Lung (tissue), 11 donors: ENCODE measurements at regions not wholly inside any gene's neighbourhood (a gene's known extent, or its start where the extent isn't known, plus 50 kb on each side); places are given as distances from the start of the nearest gene placed in this dataset.

Source experiments
- ATAC-seq: fragments of 200-7000 bp; cut with Tn5 transposase; one replicate; pipeline ENCODE4 v1.9.1; 2020; ENCODE audit warnings: moderate number of reproducible peaks; ENCODE audit not compliant: insufficient read depth, low FRiP score
- DNase-seq, 3 donors: peaks; one replicate each; pipeline ENCODE4 v3.0.0-alpha.2; 2013 to 2017
- H3K27ac ChIP-seq, 2 donors: one replicate each; pipeline ENCODE4 v1.5.1; 2013; ENCODE audit warnings: mild to moderate bottlenecking in 2 of 2, moderate library complexity in 2 of 2, control low read depth in 1 of 2, inconsistent platforms in 1 of 2, low read depth in 1 of 2, low read length in 1 of 2
- H3K27me3 ChIP-seq, 3 donors: one replicate each; pipeline ENCODE4 v1.5.1; 2013; ENCODE audit warnings: low read length in 2 of 3; ENCODE audit not compliant: control insufficient read depth in 3 of 3, insufficient read depth in 3 of 3
- H3K36me3 ChIP-seq, 4 donors: one replicate each; pipeline ENCODE4 v1.5.1; 2013; ENCODE audit warnings: low read length in 4 of 4, mild to moderate bottlenecking in 1 of 4, moderate library complexity in 1 of 4; ENCODE audit not compliant: control insufficient read depth in 4 of 4, insufficient read depth in 4 of 4
- H3K4me1 ChIP-seq, 5 donors: one replicate each; pipeline ENCODE4 v1.5.1; 2013; ENCODE audit warnings: low read length in 5 of 5, mild to moderate bottlenecking in 2 of 5, moderate library complexity in 1 of 5; ENCODE audit not compliant: control insufficient read depth in 5 of 5, insufficient read depth in 5 of 5
- H3K4me3 ChIP-seq: one replicate; pipeline ENCODE4 v1.5.1; 2013; ENCODE audit warnings: mild to moderate bottlenecking, control low read depth, moderate library complexity
- H3K9ac ChIP-seq, 2 donors: one replicate each; pipeline ENCODE4 v1.5.1; 2013; ENCODE audit warnings: low read length in 2 of 2, control low read depth in 1 of 2; ENCODE audit not compliant: insufficient read depth in 1 of 2
- H3K9me3 ChIP-seq, 4 donors: one replicate each; pipeline ENCODE4 v1.5.1; 2013; ENCODE audit warnings: low read length in 3 of 4, mild to moderate bottlenecking in 1 of 4, moderate library complexity in 1 of 4; ENCODE audit not compliant: control insufficient read depth in 4 of 4, insufficient read depth in 3 of 4
- WGBS, 2 donors: extraction: QIAGEN DNeasy Blood & Tissue Kit; methylation state at CpG; one replicate each; pipeline ENCODE4 v1.1.7; 2013; 5-methylcytosine and 5-hydroxymethylcytosine counted together
- TF ChIP-seq, protein P1 (sequence below): IDR thresholded peaks from 2 replicates; pipeline ENCODE4 v1.5.1; 2012; ENCODE audit warnings: mild to moderate bottlenecking; ENCODE audit errors: control extremely low read depth, extremely low read depth
- donor health status: control.
- donor health status: control.
- donor health status: Bipolar disorder and iron deficiency.
- donor health status: healthy.
- donor health status: DM: yes; HTN: yes; CAD: no.

DNA sequence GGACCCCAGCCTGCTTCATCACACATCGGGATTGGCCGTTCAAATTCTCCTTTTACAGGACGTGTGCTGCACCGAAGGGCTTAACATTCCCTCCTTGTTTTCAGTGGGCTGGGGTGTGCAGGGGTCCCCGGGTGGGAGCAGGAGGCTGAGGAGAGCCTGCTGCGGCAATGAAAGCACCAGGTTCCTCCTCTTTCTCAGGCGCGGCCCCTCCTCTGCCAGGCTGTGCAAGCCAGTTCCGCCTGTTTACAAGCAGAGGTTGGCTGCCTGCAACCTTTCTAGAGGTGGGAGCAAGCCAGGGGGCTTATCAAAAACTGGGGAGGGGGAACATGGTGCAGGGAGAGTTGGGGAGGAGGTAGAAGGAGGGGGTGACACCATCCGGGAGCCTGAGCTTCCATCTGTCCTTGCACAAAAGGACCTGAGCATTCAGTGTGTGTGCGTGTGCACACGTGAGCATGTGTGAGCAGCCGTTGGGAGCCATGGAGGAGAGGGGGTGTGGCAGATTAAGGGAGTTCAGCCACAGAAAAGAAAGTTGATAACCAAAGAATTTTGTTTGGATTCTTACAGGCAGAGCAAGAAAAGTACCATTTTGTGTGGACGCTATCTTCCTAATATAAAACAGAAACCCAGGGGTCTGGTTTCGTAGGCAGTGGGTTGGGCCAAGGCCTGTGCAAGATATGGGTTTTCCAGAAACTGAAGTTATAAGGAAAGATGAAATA lies 108.8 kb upstream of the RFLNA start:
- WGBS, 2 donors = 76 to 80% methylated on average over 15 of the region's 15 CpGs
- H3K4me3 ChIP-seq = no peak overlapping the region
- ATAC-seq (no peak), DNase-seq (peak in 2 of 3 donors; percentile 31 to 44)
- no peaks in the 10 kb centered on the region for H3K9me3 ChIP-seq
- H3K36me3 ChIP-seq = no peaks in the 10 kb centered on the region
- no peak overlapping the region for H3K27ac ChIP-seq
- H3K4me1 ChIP-seq = peaks cover 0 to 21% (median 5%) of the 10 kb centered on the region in 5 donors
- H3K27me3 ChIP-seq = no peaks in the 10 kb centered on the region
- TF ChIP-seq, protein P1, sequence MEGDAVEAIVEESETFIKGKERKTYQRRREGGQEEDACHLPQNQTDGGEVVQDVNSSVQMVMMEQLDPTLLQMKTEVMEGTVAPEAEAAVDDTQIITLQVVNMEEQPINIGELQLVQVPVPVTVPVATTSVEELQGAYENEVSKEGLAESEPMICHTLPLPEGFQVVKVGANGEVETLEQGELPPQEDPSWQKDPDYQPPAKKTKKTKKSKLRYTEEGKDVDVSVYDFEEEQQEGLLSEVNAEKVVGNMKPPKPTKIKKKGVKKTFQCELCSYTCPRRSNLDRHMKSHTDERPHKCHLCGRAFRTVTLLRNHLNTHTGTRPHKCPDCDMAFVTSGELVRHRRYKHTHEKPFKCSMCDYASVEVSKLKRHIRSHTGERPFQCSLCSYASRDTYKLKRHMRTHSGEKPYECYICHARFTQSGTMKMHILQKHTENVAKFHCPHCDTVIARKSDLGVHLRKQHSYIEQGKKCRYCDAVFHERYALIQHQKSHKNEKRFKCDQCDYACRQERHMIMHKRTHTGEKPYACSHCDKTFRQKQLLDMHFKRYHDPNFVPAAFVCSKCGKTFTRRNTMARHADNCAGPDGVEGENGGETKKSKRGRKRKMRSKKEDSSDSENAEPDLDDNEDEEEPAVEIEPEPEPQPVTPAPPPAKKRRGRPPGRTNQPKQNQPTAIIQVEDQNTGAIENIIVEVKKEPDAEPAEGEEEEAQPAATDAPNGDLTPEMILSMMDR = no peak
- H3K9ac ChIP-seq = no peak overlapping the region

DNA sequence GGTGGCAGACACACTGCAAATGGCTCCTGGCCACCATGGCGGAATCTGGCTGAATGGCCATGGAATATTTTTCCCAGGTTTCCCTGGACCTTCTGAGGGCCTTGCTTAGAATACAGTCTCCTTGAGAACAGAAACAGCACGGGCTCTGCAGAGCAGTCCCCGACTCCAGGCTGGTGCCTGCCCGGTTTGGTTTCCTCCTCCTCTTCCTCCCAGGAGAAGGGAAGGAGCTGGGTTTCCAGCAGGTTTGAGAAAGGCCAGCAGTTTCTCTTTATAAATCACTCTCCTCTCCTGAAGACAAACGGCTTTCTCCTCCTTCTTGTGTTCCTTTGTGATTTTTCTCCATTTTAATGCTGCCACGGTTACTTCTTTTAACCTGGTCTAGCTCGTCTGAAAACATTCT lies 106.8 kb upstream of the RFLNA start:
- ATAC-seq (no peak), DNase-seq (no peak)
- Histone ChIP-seq H3K4me3 (no peak overlapping the region), H3K27ac (no peak overlapping the region), H3K9me3 (no peaks in the 10 kb centered on the region), H3K4me1 (peaks cover 0 to 21% (median 5%) of the 10 kb centered on the region in 5 donors), H3K36me3 (no peaks in the 10 kb centered on the region), H3K27me3 (no peaks in the 10 kb centered on the region), H3K9ac (no peak overlapping the region)
- WGBS, 2 donors = 64 to 75% methylated on average over 7 of the region's 7 CpGs
- TF ChIP-seq, protein P1 = no peak

DNA sequence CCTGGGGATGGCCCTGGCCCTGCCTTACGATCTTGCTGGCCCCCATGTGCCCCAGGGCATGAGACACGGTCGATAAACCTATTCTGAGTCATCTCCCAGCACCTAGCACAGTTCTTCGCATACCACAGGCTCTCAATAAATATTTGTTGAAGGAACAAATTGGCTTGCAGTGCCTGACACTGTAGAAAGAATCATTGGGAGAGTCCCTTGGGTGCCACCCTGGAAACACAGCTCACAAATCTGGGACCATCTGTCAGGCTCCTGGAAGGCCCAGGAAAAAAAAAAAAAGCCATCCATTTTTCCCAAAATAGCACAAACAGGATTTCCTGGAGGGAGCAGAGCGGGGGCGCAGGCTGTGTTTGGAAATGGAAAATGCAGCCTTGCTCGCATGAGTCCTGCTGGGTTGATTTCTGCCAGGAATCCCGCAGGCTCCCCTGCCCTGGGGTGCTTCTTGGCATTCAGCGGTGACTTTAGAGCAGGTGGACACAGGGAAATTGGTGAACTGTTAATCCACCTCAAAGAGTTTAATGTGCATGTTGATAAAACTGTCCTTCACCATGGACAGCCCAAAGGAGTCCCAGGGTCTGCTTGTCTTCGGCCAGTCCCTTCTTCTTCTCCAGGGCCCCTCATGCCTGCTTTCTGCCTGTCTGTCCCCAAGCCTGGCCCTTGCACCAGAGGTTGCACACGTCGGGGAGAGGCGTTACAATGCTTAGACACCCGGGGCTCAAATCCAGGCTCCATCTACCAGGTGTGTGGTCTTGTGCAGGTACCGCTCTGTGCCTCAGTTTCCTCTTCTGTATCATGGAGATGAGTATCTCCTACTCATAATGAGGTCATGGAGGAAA lies 106.1 kb upstream of the RFLNA start:
- DNase-seq (peak in 1 of 3 donors; percentile 32), ATAC-seq (peak; percentile 11)
- Histone ChIP-seq H3K4me3 (no peak overlapping the region), H3K9me3 (no peaks in the 10 kb centered on the region), H3K36me3 (no peaks in the 10 kb centered on the region), H3K4me1 (peaks cover 0 to 21% (median 5%) of the 10 kb centered on the region in 5 donors), H3K27ac (no peak overlapping the region), H3K27me3 (no peaks in the 10 kb centered on the region), H3K9ac (no peak overlapping the region)
- TF ChIP-seq, protein P1 = no peak
- 53 to 74% methylated on average over 15 of the region's 15 CpGs for WGBS, 2 donors
